Nephron (organoid): ENCODE measurements at regions not wholly inside any gene's neighbourhood (a gene's known extent, or its start where the extent isn't known, plus 50 kb on each side); places are given as distances from the start of the nearest gene placed in this dataset.
A peak's percentile ranks its signal among the peaks of the same experiment; 100 is the strongest.

ENCODE experiments used
- H3K27ac Mint-ChIP-seq, 3 experiments: 2 replicates each; pipeline ENCODE4 v1.8.0; 2020; ENCODE audit warnings: mixed read lengths in 3 of 3, mild to moderate bottlenecking in 2 of 3, moderate library complexity in 1 of 3
- H3K27me3 Mint-ChIP-seq: 2 replicates; pipeline ENCODE4 v1.8.0; 2021; ENCODE audit warnings: low read depth, mild to moderate bottlenecking, moderate library complexity, mixed read lengths
- H3K36me3 Mint-ChIP-seq: 2 replicates; pipeline ENCODE4 v1.8.0; 2020; ENCODE audit warnings: low read depth, mixed read lengths
- H3K4me1 Mint-ChIP-seq: 2 replicates; pipeline ENCODE4 v1.8.0; 2020; ENCODE audit warnings: mixed read lengths
- H3K4me3 Mint-ChIP-seq, 3 experiments: 2 replicates each; pipeline ENCODE4 v1.8.0; 2020; ENCODE audit warnings: mild to moderate bottlenecking in 3 of 3, mixed read lengths in 3 of 3, moderate library complexity in 2 of 3
- H3K9me3 Mint-ChIP-seq: 2 replicates; pipeline ENCODE4 v1.8.0; 2020; ENCODE audit warnings: mixed read lengths
- TF ChIP-seq, protein P1 (sequence below), 3 experiments: fragments of 200-600 bp; sonication (generic); IDR thresholded peaks; one replicate each; pipeline ENCODE4 v1.5.0; 2021; ENCODE audit warnings: antibody characterized with exemption in 3 of 3; ENCODE audit not compliant: unreplicated experiment in 3 of 3

DNA sequence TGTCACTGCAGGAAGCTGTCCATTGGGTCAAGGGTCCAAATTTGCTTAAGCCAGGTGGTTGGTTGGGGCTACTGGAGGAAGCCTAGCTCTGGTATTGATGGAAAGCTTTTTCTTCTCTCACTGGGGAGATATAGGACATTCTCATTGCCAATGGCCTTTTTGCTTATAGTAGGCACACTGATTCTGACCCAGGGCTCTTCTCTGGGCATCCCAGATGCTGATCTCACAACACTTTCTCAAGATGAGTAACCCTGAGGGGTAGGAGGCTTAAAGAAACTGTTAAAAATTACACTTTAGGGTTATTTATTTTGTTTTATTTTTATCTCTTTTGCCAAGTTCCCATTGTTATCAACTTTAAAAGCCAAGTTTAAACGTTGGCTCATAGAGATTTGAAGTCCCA, 337.8 kb downstream of the LRRC3B start:
- TF ChIP-seq, protein P1, sequence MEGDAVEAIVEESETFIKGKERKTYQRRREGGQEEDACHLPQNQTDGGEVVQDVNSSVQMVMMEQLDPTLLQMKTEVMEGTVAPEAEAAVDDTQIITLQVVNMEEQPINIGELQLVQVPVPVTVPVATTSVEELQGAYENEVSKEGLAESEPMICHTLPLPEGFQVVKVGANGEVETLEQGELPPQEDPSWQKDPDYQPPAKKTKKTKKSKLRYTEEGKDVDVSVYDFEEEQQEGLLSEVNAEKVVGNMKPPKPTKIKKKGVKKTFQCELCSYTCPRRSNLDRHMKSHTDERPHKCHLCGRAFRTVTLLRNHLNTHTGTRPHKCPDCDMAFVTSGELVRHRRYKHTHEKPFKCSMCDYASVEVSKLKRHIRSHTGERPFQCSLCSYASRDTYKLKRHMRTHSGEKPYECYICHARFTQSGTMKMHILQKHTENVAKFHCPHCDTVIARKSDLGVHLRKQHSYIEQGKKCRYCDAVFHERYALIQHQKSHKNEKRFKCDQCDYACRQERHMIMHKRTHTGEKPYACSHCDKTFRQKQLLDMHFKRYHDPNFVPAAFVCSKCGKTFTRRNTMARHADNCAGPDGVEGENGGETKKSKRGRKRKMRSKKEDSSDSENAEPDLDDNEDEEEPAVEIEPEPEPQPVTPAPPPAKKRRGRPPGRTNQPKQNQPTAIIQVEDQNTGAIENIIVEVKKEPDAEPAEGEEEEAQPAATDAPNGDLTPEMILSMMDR (IDR thresholded peaks at IDR 0.05; ENCODE audit: unreplicated experiment in 3 of 3): no peak
- H3K4me1 Mint-ChIP-seq: peaks cover 7% of the 10 kb centered on the region
- H3K9me3 Mint-ChIP-seq: peaks cover 14% of the 10 kb centered on the region
- H3K27me3 Mint-ChIP-seq: no peaks in the 10 kb centered on the region
- H3K36me3 Mint-ChIP-seq: no peaks in the 10 kb centered on the region
- H3K4me3 Mint-ChIP-seq: no peak overlapping the region
- H3K27ac Mint-ChIP-seq: no peak overlapping the region

DNA sequence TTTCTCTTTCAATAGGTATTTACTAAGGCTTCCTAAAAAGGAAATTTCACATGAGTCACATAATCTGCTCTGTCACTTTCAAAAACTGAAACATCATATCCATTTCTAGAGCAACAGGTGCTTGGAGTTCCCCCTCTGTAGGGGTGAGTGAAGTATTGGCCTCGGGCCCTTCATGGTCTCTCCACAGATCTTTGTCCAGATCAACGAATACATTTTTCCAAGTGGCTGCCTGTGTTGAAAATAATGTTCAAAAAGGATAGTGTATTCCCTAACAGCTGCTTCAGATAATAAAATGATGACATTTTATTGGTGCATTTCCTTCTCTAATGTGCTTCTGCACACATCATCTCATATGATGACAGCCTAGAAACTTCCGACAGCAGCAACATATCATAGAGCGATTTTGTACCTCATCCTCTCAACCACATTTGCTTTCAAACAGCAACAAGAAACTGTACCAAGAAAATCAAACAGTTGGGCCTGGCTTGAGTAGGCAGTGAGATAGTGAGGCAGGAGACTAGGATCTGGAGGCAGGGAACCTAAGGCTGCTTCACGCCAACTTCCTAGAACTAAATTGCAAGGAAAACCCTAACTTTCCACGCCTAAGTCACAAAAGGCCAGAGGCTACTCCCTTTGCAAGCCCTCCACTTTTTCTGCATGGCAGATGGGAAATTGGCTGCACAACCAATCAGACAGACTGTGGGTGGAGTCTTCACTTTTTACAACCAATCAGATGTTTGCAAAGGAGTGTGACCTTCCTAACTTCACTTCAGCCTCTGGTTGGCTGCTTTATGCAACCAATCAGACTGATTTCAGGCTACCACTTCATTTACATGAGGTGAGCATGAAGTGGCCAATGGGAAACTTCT, 340.2 kb downstream of the LRRC3B start:
- Mint-ChIP-seq H3K36me3 (no peaks in the 10 kb centered on the region), H3K4me1 (peaks cover 7% of the 10 kb centered on the region), H3K27ac (peak overlapping the region; percentile 35 to 44 (median 36)), H3K27me3 (no peaks in the 10 kb centered on the region), H3K9me3 (peaks cover 2% of the 10 kb centered on the region), H3K4me3 (no peak overlapping the region)
- TF ChIP-seq, protein P1 (IDR thresholded peaks at IDR 0.05; ENCODE audit: unreplicated experiment in 3 of 3): no peak

DNA sequence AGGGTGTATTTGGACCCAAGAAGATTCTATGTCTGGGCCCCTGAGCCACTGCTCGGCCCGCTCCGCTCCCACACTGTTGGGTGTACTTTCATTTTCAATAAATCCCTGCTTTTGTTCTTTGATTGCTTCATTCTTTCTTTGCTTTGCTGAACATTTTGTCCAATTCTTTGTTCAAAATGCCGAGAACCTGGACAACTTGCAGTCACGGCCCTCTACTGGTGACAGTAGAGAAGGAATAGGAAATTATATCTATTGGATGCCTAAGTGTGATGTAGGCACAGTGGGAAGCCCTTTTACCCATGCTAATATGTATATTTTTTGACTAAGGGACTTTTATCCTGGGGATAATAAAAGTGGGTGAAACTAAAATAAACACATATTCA, 340.8 kb downstream of the LRRC3B start:
- TF ChIP-seq, protein P1 (IDR thresholded peaks at IDR 0.05; ENCODE audit: unreplicated experiment in 3 of 3): peak in 1 of 3 experiments; percentile 8
- Mint-ChIP-seq H3K9me3 (peaks cover 2% of the 10 kb centered on the region), H3K36me3 (no peaks in the 10 kb centered on the region), H3K4me1 (peaks cover 7% of the 10 kb centered on the region), H3K27me3 (no peaks in the 10 kb centered on the region), H3K27ac (no peak overlapping the region), H3K4me3 (no peak overlapping the region)

DNA sequence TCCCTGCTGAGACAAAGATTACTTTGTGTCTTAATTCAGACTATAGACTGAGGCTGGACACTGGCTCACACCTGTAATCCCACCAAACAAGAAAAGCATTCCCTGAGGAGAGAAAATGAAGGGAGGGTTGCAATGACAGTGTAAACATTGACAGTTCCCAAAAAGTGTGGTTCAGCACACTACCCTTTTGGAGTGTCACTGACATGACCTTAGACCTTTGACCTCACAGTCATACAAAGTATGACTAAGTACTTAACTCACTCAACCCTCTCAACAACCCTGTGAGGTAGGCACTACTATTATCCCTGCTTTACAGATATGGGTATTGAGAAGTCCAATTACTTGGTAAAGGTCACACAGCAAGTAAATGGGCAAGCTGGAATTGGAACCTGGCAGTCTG, 341.7 kb downstream of the LRRC3B start:
- H3K9me3 Mint-ChIP-seq: no peaks in the 10 kb centered on the region
- H3K27me3 Mint-ChIP-seq: no peaks in the 10 kb centered on the region
- no peak overlapping the region for H3K4me3 Mint-ChIP-seq
- H3K4me1 Mint-ChIP-seq: peaks cover 7% of the 10 kb centered on the region
- H3K27ac Mint-ChIP-seq: no peak overlapping the region
- H3K36me3 Mint-ChIP-seq: no peaks in the 10 kb centered on the region
- TF ChIP-seq, protein P1 (IDR thresholded peaks at IDR 0.05; ENCODE audit: unreplicated experiment in 3 of 3): no peak

DNA sequence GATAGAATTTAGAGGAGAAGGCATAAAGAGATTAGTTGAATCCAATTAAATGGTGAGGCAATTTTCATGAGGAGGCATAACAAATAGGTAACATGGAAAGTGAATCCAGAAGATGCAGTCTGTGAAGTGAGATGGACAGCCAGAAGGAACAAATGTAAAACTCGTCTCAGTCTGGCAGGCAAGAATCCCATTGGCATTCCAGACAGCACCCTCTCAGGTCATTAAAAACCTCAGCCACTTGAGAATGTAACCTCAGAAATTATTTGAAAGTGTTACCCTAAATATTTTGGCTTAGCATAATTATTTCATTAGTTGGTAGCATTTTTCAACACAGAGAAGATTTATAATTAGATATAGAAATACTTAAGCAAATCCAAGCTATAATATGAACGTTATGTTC, 342.3 kb downstream of the LRRC3B start:
- Mint-ChIP-seq H3K4me1 (peaks cover 7% of the 10 kb centered on the region), H3K27ac (no peak overlapping the region), H3K4me3 (no peak overlapping the region), H3K9me3 (no peaks in the 10 kb centered on the region), H3K27me3 (no peaks in the 10 kb centered on the region), H3K36me3 (no peaks in the 10 kb centered on the region)
- TF ChIP-seq, protein P1 (IDR thresholded peaks at IDR 0.05; ENCODE audit: unreplicated experiment in 3 of 3): no peak

DNA sequence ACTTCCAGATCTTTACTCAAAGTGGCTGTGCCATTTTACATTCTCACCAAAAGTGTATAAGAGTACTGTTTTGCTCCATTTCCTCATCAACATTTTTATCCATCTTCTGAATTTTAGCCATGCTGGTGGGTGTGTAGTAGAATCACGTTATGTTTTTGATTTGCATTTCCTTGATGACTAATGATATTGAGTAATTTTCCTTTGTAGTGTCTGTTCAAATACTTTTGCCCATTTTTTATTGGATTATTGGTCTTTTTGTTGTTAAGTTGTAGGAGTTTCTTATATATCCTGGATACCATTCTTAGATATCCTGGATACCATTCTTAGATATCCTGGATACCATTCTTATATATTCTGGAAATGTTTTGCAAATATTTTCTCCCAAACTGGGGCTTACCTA, 344.9 kb downstream of the LRRC3B start:
- H3K36me3 Mint-ChIP-seq: no peaks in the 10 kb centered on the region
- H3K4me3 Mint-ChIP-seq: no peak overlapping the region
- H3K9me3 Mint-ChIP-seq: no peaks in the 10 kb centered on the region

More for the DNA sequence above, 344.9 kb downstream of the LRRC3B start:
- Mint-ChIP-seq H3K27me3 (no peaks in the 10 kb centered on the region), H3K4me1 (peaks cover 4% of the 10 kb centered on the region), H3K27ac (no peak overlapping the region)
- TF ChIP-seq, protein P1 (IDR thresholded peaks at IDR 0.05; ENCODE audit: unreplicated experiment in 3 of 3): no peak
